Daoy (cell line): ENCODE measurements at regions not wholly inside any gene's neighbourhood (a gene's known extent, or its start where the extent isn't known, plus 50 kb on each side); places are given as distances from the start of the nearest gene placed in this dataset.
"Not testable (repeated sequence)": the region's sequence is repeated elsewhere in the genome, so short reads cannot be mapped to it uniquely, and the experiment has no call there.

Source experiments
- DNase-seq: peaks from one replicate; pipeline ENCODE4 v3.0.0-alpha.2; 2015; ENCODE audit warnings: low read depth

DNA sequence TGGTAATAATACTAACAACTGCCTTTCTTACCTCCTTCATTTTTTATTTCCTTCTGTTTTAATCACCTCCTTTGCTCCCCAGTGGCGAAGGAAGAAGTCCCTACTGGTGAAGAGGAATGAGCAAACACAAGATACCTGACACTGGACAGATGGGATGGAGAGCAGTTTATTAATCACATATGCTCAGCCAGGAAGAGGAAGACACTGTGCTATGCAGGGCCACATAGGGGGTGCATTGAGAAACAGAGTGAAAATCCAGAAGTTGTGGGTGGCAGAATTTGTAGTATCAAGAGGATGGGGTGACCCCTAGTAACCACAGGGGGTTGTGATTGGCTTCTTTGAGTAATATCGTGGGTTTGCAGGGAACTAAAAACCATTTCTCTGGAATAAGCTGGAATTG is 1041.9 kb downstream of the OTOL1 start:
- DNase-seq = no peak

- no peak for DNase-seq
These were observed 1042.3 kb downstream of the OTOL1 start for GRCh38 chr3:162538906-162539305.

DNA sequence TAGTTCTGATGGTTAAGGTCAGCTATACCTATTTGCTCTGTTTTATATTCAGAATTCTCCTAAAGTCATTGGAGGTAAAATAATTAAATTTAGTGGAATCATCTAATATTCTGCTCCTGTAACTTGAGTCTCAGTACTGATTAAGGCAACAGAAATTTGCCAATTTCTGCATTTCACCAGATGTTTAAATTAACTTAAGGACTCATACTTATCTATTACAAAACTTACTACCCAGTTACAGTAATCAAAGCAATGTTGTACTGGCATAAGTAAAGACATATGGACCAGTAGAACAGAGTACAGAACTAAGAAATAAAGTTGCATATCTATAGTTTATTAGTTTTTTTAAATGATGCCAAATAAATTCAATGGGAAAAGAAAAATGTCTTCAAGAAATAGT is 1043.8 kb downstream of the OTOL1 start:
- DNase-seq = no peak

- no peak for DNase-seq
These were observed 1045.3 kb downstream of the OTOL1 start for GRCh38 chr3:162541923-162542322.

GRCh38 chr3:162544246-162544645 is 1047.6 kb downstream of the OTOL1 start:
- no peak for DNase-seq

GRCh38 chr3:162546910-162547309 is 1050.3 kb downstream of the OTOL1 start:
- no peak for DNase-seq

GRCh38 chr3:162547321-162547720 is 1050.7 kb downstream of the OTOL1 start:
- DNase-seq = no peak

- no peak for DNase-seq
These were observed 1059.2 kb downstream of the OTOL1 start for GRCh38 chr3:162555761-162556160.

GRCh38 chr3:162558016-162558415 is 1061.4 kb downstream of the OTOL1 start:
- DNase-seq = no peak

DNA sequence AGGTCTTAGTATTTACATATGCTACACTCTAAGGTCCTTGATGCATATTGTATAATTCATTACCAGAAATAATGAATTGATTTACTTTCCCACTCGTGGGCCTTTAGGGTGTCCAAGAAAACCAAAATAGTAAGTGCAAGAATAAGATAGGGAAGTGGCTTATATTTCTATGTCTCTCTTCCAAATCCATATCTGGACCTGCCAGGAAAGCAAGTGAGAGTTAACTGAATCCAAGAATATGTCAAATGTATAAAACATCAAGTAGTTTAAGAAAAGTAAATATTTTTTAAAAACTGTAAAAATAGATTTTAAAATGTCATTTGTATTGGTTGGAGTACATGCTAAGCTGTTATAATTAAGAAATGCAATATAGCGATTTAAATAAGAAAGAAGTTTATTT is 1072.1 kb downstream of the OTOL1 start:
- DNase-seq = no peak

DNA sequence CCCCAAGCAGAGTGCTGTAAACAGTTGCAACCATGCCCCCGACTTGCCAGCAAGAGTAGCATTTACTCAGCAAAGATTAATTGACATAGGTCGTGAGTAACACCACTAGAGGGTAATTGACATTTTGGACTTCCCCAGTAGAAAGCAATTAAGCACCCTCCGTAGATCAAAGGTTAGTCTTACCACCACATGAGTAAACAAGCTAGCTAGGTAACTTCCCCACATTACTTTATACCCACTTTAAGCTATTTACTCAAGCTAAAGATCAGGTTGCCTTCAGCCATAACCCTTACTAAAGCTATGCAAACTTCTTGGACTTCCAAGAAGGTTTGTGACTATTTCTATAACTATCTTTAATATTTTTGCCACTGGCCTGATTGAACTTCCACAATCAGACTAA is 1072.7 kb downstream of the OTOL1 start:
- DNase-seq = no peak

DNA sequence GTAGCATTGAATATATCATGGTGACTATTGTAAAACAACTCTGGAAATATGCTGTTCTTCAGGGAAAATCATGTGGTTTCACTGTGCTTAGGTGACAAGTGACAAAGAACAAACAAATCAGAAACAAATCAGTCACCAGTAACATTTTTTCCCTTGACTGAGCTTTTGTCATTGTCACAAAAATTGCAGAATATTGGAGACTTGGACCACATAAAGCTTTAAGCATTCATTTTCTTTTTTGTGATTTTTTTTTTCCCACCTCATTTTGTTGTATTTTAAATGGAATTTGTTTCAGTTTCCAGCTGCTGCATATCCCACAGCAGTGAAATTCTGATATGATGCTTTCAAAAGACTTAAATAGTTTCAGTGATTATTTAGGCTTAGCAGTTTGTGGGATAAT is 1088.4 kb downstream of the OTOL1 start:
- no peak for DNase-seq

- DNase-seq = peak; percentile 1
These were observed 1090.0 kb downstream of the OTOL1 start for GRCh38 chr3:162586591-162586990.

- DNase-seq = no peak
These were observed 1100.6 kb downstream of the OTOL1 start for GRCh38 chr3:162597226-162597625.

DNA sequence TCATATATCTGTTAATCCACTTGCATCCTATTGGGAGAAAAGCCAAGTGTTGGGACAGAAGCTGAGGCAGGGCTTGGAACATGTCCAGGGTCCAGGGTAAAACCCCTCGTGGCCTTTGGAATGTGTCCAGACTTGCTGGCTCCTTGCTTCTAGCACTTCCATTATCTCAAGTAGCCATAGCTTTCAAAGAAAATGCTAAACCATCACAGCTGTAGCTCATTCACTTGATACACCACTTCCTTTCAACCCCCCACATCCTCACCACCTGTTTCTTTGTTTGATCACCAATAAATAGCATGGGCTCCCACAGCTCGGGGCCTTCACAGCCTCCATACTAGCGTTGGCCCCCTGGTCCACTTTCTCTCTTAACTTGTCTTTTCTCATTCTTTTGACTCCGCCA is 1101.9 kb downstream of the OTOL1 start:
- DNase-seq = not testable (repeated sequence)

DNA sequence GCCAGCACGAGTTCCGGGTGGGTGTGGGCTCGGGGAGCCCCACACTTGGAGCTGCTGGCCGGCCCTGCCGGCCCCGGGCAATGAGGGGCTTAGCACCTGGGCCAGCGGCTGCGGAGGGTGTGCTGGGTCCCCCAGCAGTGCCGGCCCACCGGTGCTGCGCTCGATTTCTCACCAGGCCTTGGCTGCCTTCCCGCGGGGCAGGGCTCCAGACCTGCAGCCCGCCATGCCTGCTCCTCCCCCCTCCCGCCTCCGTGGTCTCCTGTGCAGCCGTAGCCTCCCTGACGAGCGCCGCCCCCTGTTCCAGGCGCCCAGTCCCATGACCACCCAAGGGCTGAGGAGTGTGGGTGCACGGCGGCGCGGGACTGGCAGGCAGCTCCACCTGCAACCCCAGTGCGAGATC is 1103.1 kb downstream of the OTOL1 start:
- DNase-seq = peak; percentile 23

GRCh38 chr3:162601101-162601670 is 1104.6 kb downstream of the OTOL1 start:
- no peak for DNase-seq

GRCh38 chr3:162602619-162603018 is 1106.0 kb downstream of the OTOL1 start:
- no peak for DNase-seq

DNA sequence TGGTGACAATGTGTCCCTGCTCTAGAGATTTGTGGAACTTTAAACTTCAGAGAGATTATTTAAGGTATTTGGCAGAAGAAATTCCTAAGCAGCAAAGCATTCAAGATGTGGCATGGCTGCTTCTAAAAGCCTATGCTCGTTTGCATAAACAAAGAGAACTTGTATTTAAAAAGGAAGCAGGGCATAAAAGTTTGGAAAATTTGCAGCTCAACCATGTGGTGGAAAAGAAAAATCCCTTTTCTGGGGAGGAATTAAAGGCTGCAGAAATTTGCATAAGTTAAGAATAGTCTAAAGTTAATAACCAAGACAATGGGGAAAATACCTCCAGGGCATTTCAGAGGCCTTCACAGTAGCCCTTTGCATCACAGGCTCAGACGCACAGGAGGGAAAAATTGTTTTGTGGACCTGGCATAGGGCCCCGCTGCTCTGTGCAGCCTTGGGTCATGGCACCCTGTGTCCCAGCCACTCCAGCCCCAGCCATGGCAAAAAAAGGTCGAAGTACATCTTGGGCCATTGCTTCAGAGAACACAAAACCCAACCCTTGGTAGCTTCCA is 1109.1 kb downstream of the OTOL1 start:
- DNase-seq = no peak

GRCh38 chr3:162610261-162610660 is 1113.7 kb downstream of the OTOL1 start:
- DNase-seq = no peak

DNA sequence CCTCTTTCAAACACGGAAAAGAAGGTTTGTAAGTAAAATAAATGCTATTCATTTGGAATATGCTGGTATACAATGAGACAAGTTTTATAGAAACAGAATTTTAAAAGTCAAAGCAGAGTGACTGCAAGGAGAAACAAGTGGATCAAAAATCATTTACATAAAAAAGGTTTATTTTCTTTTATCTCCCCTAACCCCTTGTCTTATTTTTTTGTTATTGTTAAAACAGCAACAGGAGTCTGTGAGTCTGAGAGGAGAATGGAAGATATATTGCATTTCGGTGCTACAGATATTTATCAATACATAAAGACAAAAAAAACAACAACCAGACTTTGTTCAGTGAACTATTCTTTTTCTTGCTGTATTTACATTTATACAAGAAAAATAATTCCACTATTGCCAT is 1116.4 kb downstream of the OTOL1 start:
- DNase-seq = no peak

DNA sequence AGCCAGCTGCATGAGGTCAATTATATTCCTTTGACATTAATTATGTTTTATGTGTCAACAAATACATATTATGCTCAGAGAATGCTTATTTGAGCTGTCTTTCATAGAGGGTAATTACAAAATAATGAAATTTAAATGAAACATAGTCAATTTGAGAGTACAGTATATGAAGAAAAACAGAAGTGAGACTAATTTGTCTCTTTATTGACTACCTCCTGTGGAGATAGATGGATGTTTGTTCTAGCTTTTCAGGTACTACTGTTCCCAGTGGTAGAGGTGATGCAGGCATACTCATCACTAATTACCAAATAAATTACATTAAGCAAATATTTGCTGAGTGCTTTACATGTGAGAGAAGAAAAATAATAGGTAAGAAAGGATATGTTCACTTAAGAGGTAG is 1129.6 kb downstream of the OTOL1 start:
- no peak for DNase-seq

- no peak for DNase-seq
These were observed 1131.9 kb downstream of the OTOL1 start for GRCh38 chr3:162628531-162628930.

- no peak for DNase-seq
These were observed 1132.8 kb downstream of the OTOL1 start for GRCh38 chr3:162629372-162629771.
